ENCODE measurements at regions not wholly inside any gene's neighbourhood (a gene's known extent, or its start where the extent isn't known, plus 50 kb on each side); places are given as distances from the start of the nearest gene placed in this dataset.

GRCh38 chr6:119717942-119718341 lies 368.4 kb upstream of the MAN1A1 start:
- Histone ChIP-seq H2AFZ (ENCODE audit: insufficient read depth, low read depth, low read length, poor library complexity, severe bottlenecking) (no peak overlapping the region), H3K4me2 (replicated peaks; ENCODE audit: extremely low read depth, low read length, poor library complexity, severe bottlenecking) (no peak overlapping the region), H3K4me1 (ENCODE audit: control insufficient read depth in 1 of 2, insufficient read depth in 2 of 2, low read length in 2 of 2) (peaks cover 8 to 10% of the 10 kb centered on the region in 2 donors), H3K27ac (ENCODE audit: low read depth in 1 of 2, low read length in 2 of 2) (no peak overlapping the region), H3K79me2 (ENCODE audit: insufficient read depth, low read length) (no peaks in the 10 kb centered on the region), H4K20me1 (ENCODE audit: insufficient read depth, low read length) (no peaks in the 10 kb centered on the region), H3K9ac (ENCODE audit: insufficient read depth, low read length, poor library complexity, severe bottlenecking) (no peak overlapping the region), H3K27me3 (ENCODE audit: control insufficient read depth in 2 of 2, insufficient read depth in 2 of 2, low read length in 2 of 2) (no peaks in the 10 kb centered on the region), H3K36me3 (replicated peaks in 1 of 2; ENCODE audit: control insufficient read depth in 1 of 2, insufficient read depth in 2 of 2, low read length in 2 of 2) (no peaks in the 10 kb centered on the region), H3K9me3 (replicated peaks in 1 of 2; ENCODE audit: control insufficient read depth in 1 of 2, insufficient read depth in 1 of 2, low read length in 2 of 2) (no peaks in the 10 kb centered on the region), H3K4me3 (replicated peaks in 1 of 3; ENCODE audit: low read depth in 2 of 3, low read length in 3 of 3) (no peak overlapping the region)
- WGBS (ENCODE audit: insufficient coverage): no CpG with 5 or more reads among the region's 2 CpGs
- intact Hi-C loops (cut with micrococcal nuclease): no loop called here
- no peak for DNase-seq
- Mint-ChIP-seq H3K9me3 (peaks cover 0 to under 1% (median 0%) of the 10 kb centered on the region in 7 donors), H3K36me3 (no peaks in the 10 kb centered on the region), H3K4me1 (peaks cover 12% of the 10 kb centered on the region), H3K4me3 (no peak overlapping the region), H3K27ac (no peak overlapping the region), H3K27me3 (ENCODE audit: low read depth in 3 of 3) (no peaks in the 10 kb centered on the region)
- no peak for TF ChIP-seq CTCF (IDR thresholded peaks at IDR 0.05)

GRCh38 chr6:119716668-119717270 lies 367.2 kb upstream of the MAN1A1 start:
- Mint-ChIP-seq H3K4me1 (peaks cover 12% of the 10 kb centered on the region), H3K4me3 (no peak overlapping the region), H3K27me3 (ENCODE audit: low read depth in 3 of 3) (no peaks in the 10 kb centered on the region), H3K36me3 (peaks cover 0 to 2% of the 10 kb centered on the region in 2 donors), H3K27ac (peak overlapping the region in 2 of 7 donors; percentile 55 to 58), H3K9me3 (peaks cover 0 to 9% (median 4%) of the 10 kb centered on the region in 7 donors)
- Histone ChIP-seq H3K27me3 (ENCODE audit: control insufficient read depth in 2 of 2, insufficient read depth in 2 of 2, low read length in 2 of 2) (no peaks in the 10 kb centered on the region), H3K9ac (ENCODE audit: insufficient read depth, low read length, poor library complexity, severe bottlenecking) (no peak overlapping the region), H3K27ac (ENCODE audit: low read depth in 1 of 2, low read length in 2 of 2) (no peak overlapping the region), H3K9me3 (replicated peaks in 1 of 2; ENCODE audit: control insufficient read depth in 1 of 2, insufficient read depth in 1 of 2, low read length in 2 of 2) (no peaks in the 10 kb centered on the region), H3K4me2 (replicated peaks; ENCODE audit: extremely low read depth, low read length, poor library complexity, severe bottlenecking) (no peak overlapping the region), H3K4me3 (replicated peaks in 1 of 3; ENCODE audit: low read depth in 2 of 3, low read length in 3 of 3) (no peak overlapping the region), H2AFZ (ENCODE audit: insufficient read depth, low read depth, low read length, poor library complexity, severe bottlenecking) (no peak overlapping the region), H3K36me3 (replicated peaks in 1 of 2; ENCODE audit: control insufficient read depth in 1 of 2, insufficient read depth in 2 of 2, low read length in 2 of 2) (no peaks in the 10 kb centered on the region), H3K79me2 (ENCODE audit: insufficient read depth, low read length) (no peaks in the 10 kb centered on the region), H4K20me1 (ENCODE audit: insufficient read depth, low read length) (no peaks in the 10 kb centered on the region), H3K4me1 (ENCODE audit: control insufficient read depth in 1 of 2, insufficient read depth in 2 of 2, low read length in 2 of 2) (peaks cover 8 to 10% of the 10 kb centered on the region in 2 donors)
- WGBS (ENCODE audit: insufficient coverage): 100% methylated on average over 1 of the region's 2 CpGs
- no peak for TF ChIP-seq CTCF (IDR thresholded peaks at IDR 0.05)
- intact Hi-C loops (cut with micrococcal nuclease): no loop called here
- no peak for DNase-seq
